ENCODE measurements at regions not wholly inside any gene's neighbourhood (a gene's known extent, or its start where the extent isn't known, plus 50 kb on each side); places are given as distances from the start of the nearest gene placed in this dataset.

GRCh38 chr10:131825150-131825848, 75.5 kb upstream of the PPP2R2D start:
- no peak for TF ChIP-seq CTCF (IDR thresholded peaks at IDR 0.05; ENCODE audit: control extremely low read depth, extremely low read depth)
- no peak for ATAC-seq (ENCODE audit: insufficient read depth, low FRiP score)
- Histone ChIP-seq H3K27me3 (ENCODE audit: control insufficient read depth in 3 of 3, insufficient read depth in 3 of 3, low read length in 2 of 3) (peaks cover 4 to 20% (median 6%) of the 10 kb centered on the region in 3 donors), H3K27ac (ENCODE audit: low read depth in 1 of 2, low read length in 1 of 2) (no peak overlapping the region), H3K9ac (ENCODE audit: insufficient read depth in 1 of 2, low read length in 2 of 2) (no peak overlapping the region), H3K4me3 (no peak overlapping the region), H3K36me3 (ENCODE audit: control insufficient read depth in 4 of 4, insufficient read depth in 4 of 4, low read length in 4 of 4) (no peaks in the 10 kb centered on the region), H3K9me3 (ENCODE audit: control insufficient read depth in 4 of 4, insufficient read depth in 3 of 4, low read length in 3 of 4) (peaks cover 0 to 9% (median 0%) of the 10 kb centered on the region in 4 donors), H3K4me1 (ENCODE audit: control insufficient read depth in 5 of 5, insufficient read depth in 5 of 5, low read length in 5 of 5) (no peaks in the 10 kb centered on the region)
- whole genome bisulfite sequencing, 2 donors = 39 to 50% methylated on average over 15 of the region's 15 CpGs
- DNase-seq = peak in 1 of 3 donors; percentile 14

DNA sequence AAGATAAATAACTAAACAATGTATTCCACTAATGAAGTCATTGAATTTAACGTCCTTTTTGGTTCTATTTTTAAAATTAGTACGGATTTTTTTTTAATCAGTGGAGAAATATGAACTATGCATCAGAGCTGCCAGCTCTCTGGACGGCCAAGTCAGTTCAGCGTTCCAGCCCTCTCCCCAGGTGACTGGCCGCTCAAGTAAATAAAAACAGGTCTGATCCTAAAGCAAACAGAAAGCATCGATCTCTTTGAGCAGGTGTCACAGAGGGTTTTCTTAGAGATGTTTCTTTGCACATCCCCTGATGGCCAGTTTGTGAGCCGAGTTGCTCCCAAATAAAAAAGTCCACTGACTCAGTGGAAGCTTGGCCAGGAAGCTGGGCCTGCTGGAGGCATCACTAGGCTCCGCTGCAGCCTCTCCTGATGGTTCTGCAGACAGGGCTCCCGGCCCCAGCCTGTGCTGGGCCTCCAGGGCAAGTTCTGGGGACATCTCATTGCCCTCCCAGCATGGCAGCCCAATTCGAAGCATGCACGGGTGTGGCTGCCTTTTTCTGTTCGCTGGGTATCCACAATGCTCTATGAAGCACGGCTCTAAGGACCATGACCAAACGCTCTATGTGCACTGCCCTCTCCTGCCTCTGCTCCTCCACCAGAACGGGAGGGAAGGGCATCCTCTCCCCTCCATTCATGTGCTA, 74.7 kb upstream of the PPP2R2D start:
- TF ChIP-seq CTCF (IDR thresholded peaks at IDR 0.05; ENCODE audit: control extremely low read depth, extremely low read depth) = no peak
- Histone ChIP-seq H3K27ac (ENCODE audit: low read depth in 1 of 2, low read length in 1 of 2) (no peak overlapping the region), H3K27me3 (ENCODE audit: control insufficient read depth in 3 of 3, insufficient read depth in 3 of 3, low read length in 2 of 3) (peaks cover 4 to 16% (median 6%) of the 10 kb centered on the region in 3 donors), H3K9ac (ENCODE audit: insufficient read depth in 1 of 2, low read length in 2 of 2) (no peak overlapping the region), H3K4me1 (ENCODE audit: control insufficient read depth in 5 of 5, insufficient read depth in 5 of 5, low read length in 5 of 5) (no peaks in the 10 kb centered on the region), H3K9me3 (ENCODE audit: control insufficient read depth in 4 of 4, insufficient read depth in 3 of 4, low read length in 3 of 4) (peaks cover 0 to 9% (median 0%) of the 10 kb centered on the region in 4 donors), H3K36me3 (ENCODE audit: control insufficient read depth in 4 of 4, insufficient read depth in 4 of 4, low read length in 4 of 4) (no peaks in the 10 kb centered on the region), H3K4me3 (no peak overlapping the region)
- WGBS, 2 donors = 59 to 78% methylated on average over 15 of the region's 15 CpGs
- ATAC-seq (ENCODE audit: insufficient read depth, low FRiP score) (no peak), DNase-seq (no peak)

- Histone ChIP-seq H3K36me3 (ENCODE audit: control insufficient read depth in 4 of 4, insufficient read depth in 4 of 4, low read length in 4 of 4) (no peaks in the 10 kb centered on the region), H3K9ac (ENCODE audit: insufficient read depth in 1 of 2, low read length in 2 of 2) (no peak overlapping the region), H3K4me1 (ENCODE audit: control insufficient read depth in 5 of 5, insufficient read depth in 5 of 5, low read length in 5 of 5) (no peaks in the 10 kb centered on the region), H3K4me3 (no peak overlapping the region), H3K9me3 (ENCODE audit: control insufficient read depth in 4 of 4, insufficient read depth in 3 of 4, low read length in 3 of 4) (peaks cover 0 to 9% (median 0%) of the 10 kb centered on the region in 4 donors), H3K27ac (ENCODE audit: low read depth in 1 of 2, low read length in 1 of 2) (no peak overlapping the region), H3K27me3 (ENCODE audit: control insufficient read depth in 3 of 3, insufficient read depth in 3 of 3, low read length in 2 of 3) (peaks cover 0 to 16% (median 6%) of the 10 kb centered on the region in 3 donors)
- no peak for TF ChIP-seq CTCF (IDR thresholded peaks at IDR 0.05; ENCODE audit: control extremely low read depth, extremely low read depth)
- ATAC-seq (ENCODE audit: insufficient read depth, low FRiP score) (no peak), DNase-seq (no peak)
- WGBS, 2 donors = 77 to 80% methylated on average over 14 of the region's 14 CpGs
Observed at GRCh38 chr10:131829156-131829930, 71.5 kb upstream of the PPP2R2D start.
